IPS-15b (cell line): ENCODE measurements at regions not wholly inside any gene's neighbourhood (a gene's known extent, or its start where the extent isn't known, plus 50 kb on each side); places are given as distances from the start of the nearest gene placed in this dataset.
"Not testable (repeated sequence)": the region's sequence is repeated elsewhere in the genome, so short reads cannot be mapped to it uniquely, and the experiment has no call there.

Source experiments
- H3K27me3 ChIP-seq: one replicate; pipeline ENCODE4 v1.6.1; 2013; ENCODE audit warnings: low read length; ENCODE audit not compliant: control insufficient read depth, insufficient read depth
- H3K36me3 ChIP-seq: one replicate; pipeline ENCODE4 v1.6.1; 2013; ENCODE audit warnings: low read length; ENCODE audit not compliant: control insufficient read depth, insufficient read depth
- H3K4me1 ChIP-seq: one replicate; pipeline ENCODE4 v1.6.1; 2013; ENCODE audit warnings: mild to moderate bottlenecking, low read length; ENCODE audit not compliant: control insufficient read depth, insufficient read depth
- H3K4me3 ChIP-seq: one replicate; pipeline ENCODE4 v1.5.1; 2013; ENCODE audit warnings: low read depth, low read length
- H3K9ac ChIP-seq: one replicate; pipeline ENCODE4 v1.6.1; 2013; ENCODE audit warnings: low read depth, mild to moderate bottlenecking, low read length
- H3K9me3 ChIP-seq: one replicate; pipeline ENCODE4 v1.6.1; 2013; ENCODE audit warnings: mild to moderate bottlenecking, low read length; ENCODE audit not compliant: control insufficient read depth, insufficient read depth

DNA sequence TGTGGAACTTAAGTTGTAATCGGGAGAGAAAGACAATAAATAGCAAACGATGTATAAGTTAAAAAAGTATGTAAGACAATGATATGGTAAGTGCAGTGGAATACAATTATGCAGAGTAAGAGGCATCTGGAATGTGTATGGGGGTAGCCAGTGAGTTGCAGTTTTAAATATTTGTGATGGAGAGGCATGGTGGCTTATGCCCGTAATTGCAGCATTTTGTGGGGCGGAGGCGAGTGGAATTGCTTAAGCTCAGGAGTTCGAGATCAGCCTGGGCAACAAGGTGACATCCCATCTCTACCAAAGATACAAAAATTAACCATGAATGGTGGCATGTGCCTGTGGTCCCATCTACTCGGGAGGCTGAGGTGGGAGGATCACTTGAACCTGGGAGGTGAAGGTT lies 52.5 kb upstream of the WDFY3 start:
- no peak overlapping the region for H3K9ac ChIP-seq
- H3K9me3 ChIP-seq, result no peaks in the 10 kb centered on the region
- H3K4me1 ChIP-seq, result no peaks in the 10 kb centered on the region
- H3K36me3 ChIP-seq, result no peaks in the 10 kb centered on the region
- H3K27me3 ChIP-seq, result no peaks in the 10 kb centered on the region
- H3K4me3 ChIP-seq, result no peak overlapping the region

DNA sequence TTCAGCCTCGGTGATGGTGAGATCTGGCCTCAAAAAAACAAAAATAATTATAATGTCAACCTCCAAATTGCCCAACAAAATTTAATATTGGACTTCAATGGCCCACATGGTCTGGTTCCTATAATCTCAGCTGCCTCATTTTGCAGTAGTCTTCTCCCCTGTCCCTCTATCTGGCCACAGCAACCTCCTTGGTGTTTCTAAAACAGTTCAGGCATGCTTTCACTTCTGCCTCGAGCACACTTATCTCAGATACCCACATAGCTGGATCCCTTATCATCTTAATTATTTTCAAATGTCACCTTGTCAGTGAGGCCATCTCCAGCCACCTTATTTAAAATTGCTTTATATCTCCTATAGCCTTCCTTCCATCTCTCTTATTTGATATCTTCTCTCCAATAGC lies 52.9 kb upstream of the WDFY3 start:
- no peak overlapping the region for H3K4me3 ChIP-seq
- H3K9me3 ChIP-seq, result no peaks in the 10 kb centered on the region
- H3K27me3 ChIP-seq, result no peaks in the 10 kb centered on the region
- H3K36me3 ChIP-seq, result no peaks in the 10 kb centered on the region
- H3K4me1 ChIP-seq, result no peaks in the 10 kb centered on the region
- H3K9ac ChIP-seq, result no peak overlapping the region

DNA sequence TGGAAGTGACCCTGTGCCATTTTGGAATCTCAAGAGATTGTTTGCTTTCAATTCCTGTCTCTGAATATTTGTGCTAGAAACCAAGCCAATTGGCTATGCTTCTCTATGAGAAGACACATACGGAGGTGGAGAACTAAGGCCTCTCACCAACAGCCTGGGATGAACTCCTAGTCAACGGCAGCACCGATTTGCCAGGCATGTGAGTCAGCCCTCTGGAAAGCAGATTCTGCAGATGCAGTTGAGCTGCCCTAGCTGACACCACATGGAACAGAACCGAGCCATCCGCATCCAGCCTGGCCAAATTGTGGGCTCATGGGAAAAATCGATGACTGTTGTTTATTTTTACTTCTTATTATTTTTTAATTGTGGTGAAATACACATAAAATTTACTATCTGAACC lies 58.2 kb upstream of the WDFY3 start:
- Histone ChIP-seq H3K27me3 (no peaks in the 10 kb centered on the region), H3K9me3 (no peaks in the 10 kb centered on the region), H3K36me3 (no peaks in the 10 kb centered on the region), H3K4me3 (no peak overlapping the region), H3K4me1 (no peaks in the 10 kb centered on the region), H3K9ac (no peak overlapping the region)

DNA sequence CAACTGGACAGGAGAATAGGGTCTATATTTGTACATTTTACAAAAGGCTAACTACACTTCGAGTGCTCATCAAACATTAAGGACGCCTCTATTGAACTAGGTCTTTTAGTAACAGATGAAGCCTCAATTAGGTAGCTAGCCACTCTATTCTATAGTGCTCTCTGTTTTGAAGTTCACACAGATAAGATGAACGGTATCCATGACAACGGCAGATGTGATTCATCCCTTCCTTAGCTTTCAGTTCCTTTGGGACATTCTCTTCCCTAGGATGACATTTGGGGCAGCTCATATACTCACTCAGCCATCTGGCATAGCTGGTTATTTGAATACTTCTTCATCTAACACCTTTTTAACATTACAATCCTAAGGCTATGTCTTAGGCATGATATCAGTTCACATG lies 62.4 kb upstream of the WDFY3 start:
- Histone ChIP-seq H3K4me3 (no peak overlapping the region), H3K9me3 (peaks cover 4% of the 10 kb centered on the region), H3K9ac (no peak overlapping the region), H3K4me1 (no peaks in the 10 kb centered on the region), H3K36me3 (no peaks in the 10 kb centered on the region), H3K27me3 (no peaks in the 10 kb centered on the region)

DNA sequence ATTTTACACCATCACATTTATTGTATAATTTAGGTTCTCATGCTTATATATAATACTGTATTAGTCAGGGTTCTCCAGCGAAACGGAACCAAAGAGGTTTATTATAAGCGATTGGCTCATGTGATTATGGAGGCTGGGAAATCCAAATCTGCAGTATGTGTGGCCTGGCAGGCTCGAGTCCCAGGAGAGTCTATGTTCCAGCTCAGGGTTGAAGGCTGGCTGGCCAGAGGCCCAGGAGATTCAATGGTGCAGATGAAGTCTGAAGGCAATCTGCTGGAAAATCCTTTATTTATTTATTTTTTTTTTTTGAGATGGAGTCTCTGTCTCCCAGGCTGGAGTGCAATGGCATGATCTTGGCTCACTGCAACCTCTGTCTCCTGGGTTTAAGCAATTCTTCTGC lies 63.0 kb upstream of the WDFY3 start:
- Histone ChIP-seq H3K9me3 (peaks cover 7% of the 10 kb centered on the region), H3K4me1 (no peaks in the 10 kb centered on the region), H3K9ac (no peak overlapping the region), H3K27me3 (no peaks in the 10 kb centered on the region), H3K36me3 (no peaks in the 10 kb centered on the region), H3K4me3 (no peak overlapping the region)

DNA sequence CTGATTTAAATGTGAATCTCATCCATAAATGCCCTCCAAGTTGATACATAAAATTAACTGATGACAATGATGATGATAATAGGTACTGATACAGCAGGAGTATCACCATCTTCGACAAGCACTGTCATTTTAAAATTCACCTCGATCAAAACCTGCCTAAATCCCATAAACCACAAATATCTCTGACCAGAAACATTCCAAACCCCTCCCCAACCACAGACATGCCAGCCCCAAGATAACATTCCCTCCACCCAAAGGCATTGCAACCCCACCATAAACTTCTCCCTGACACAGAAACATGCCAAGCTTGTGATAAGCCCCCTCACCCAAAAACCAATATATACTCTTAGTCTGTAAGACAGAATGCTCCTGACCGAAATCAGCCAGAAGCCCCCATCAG lies 63.7 kb upstream of the WDFY3 start:
- Histone ChIP-seq H3K4me1 (no peaks in the 10 kb centered on the region), H3K36me3 (no peaks in the 10 kb centered on the region), H3K27me3 (no peaks in the 10 kb centered on the region), H3K4me3 (no peak overlapping the region), H3K9ac (no peak overlapping the region), H3K9me3 (peaks cover 7% of the 10 kb centered on the region)

DNA sequence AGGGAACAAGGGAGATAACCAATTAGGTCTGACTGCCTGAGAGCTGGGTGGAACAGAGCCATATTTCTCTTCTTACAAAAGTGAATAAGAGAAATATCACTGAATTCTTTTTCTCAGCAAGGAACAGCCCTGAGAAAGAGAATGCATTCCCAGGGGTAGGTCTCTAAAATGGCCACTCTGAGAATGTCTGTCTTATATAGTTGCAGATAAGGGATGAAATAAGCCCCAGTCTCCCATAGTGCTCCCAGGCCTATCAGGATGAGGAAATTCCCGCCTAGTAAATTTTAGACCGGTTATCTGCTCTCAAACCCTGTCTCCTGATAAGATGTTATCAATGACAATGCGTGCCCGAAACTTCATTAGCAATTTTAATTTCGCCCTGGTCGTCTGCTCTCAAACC lies 67.3 kb upstream of the WDFY3 start:
- H3K27me3 ChIP-seq, H3K4me1 ChIP-seq, H3K9ac ChIP-seq, H3K36me3 ChIP-seq, H3K4me3 ChIP-seq, H3K9me3 ChIP-seq: not testable (repeated sequence)

DNA sequence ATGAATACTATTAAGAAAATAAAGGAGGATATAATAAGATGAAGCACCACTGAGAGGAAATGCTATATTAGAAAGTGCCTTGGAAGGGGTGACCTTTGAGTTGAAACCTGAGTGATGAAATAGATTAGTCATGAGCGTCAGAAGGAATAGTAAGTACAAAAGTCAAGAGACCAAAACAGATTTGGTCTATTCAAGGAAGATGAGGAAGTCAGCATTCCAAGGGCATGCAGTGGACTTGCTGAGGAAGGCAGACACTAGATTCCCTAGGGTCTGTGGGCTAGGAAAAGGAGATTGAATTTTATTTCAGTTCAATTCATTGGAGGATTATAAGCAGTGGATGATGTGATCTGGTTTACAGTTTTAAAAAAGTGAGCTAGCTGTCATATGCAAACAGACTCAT lies 73.0 kb upstream of the WDFY3 start:
- Histone ChIP-seq H3K9me3 (no peaks in the 10 kb centered on the region), H3K4me3 (no peak overlapping the region), H3K36me3 (no peaks in the 10 kb centered on the region), H3K9ac (no peak overlapping the region), H3K4me1 (no peaks in the 10 kb centered on the region), H3K27me3 (no peaks in the 10 kb centered on the region)

DNA sequence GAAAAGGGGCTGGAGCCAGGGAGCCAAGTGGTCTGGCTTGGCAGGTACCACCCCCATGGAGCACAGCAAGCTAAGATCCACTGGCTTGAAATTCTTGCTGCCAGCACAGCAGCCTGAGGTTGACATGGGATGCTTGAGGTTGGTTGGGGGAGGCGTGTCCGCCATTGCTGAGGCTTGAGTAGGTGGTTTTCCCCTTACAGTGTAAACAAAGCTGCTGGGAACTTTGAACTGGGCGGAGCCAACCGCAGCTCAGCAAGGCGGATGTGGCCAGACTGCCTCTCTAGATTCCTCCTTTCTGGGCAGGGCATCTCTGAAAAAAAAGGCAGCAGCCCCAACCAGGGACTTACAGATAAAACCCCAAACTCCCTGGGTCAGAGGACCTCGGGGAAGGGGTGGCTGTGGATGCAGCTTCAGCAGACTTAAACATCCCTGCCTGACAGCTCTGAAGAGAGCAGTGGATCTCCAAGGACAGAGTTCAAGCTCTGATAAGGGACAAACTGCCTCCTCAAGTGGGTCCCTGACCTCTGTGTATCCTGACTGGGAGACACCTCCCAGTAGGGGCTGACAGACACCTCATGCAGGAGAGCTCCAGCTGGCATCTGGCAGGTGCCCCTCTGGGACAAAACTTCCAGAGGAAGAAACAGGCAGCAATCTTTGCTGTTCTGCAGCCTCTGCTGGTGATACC lies 77.5 kb upstream of the WDFY3 start:
- H3K36me3 ChIP-seq, H3K9me3 ChIP-seq, H3K27me3 ChIP-seq, H3K4me3 ChIP-seq, H3K9ac ChIP-seq, H3K4me1 ChIP-seq: not testable (repeated sequence)

DNA sequence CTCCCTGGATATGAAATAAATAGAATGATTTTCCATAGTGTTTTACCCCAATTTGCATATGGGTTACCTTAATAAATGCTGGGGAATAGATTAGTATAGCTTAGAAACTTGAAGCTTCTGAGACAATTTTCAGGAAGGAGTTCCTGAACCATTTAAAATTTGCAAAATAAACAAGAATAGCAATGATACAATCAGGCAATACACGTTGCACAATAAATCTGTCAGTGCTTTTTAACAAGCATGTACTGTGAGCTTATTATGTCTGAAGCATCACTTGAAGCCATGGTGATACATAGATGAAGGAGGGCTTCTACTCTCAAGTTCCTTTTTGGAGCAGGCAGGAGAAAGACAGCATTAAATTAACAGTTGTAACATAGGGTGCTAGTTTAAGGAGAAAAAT lies 84.2 kb upstream of the WDFY3 start:
- no peaks in the 10 kb centered on the region for H3K9me3 ChIP-seq
- H3K4me3 ChIP-seq, result no peak overlapping the region
- H3K36me3 ChIP-seq, result no peaks in the 10 kb centered on the region
- H3K9ac ChIP-seq, result no peak overlapping the region
- no peaks in the 10 kb centered on the region for H3K27me3 ChIP-seq
- no peaks in the 10 kb centered on the region for H3K4me1 ChIP-seq

DNA sequence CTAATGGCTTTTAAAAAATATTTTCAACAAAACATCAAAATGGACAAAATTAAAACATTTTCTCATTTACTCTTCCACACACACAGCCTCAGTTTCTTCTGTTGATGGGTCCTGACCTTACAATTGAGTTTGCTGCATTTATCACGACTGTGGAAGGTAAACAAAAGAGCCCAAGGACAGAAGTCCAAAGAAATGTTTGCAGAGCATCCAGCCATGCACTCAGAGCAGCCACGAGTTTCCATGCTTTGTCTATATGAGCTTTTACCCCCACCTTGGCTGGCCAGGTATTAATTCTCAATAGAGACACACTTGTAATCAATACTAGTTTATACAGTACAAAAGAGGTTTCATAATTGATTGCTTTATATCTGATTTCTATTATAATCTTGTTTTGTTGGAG lies 85.0 kb upstream of the WDFY3 start:
- H3K36me3 ChIP-seq, result no peaks in the 10 kb centered on the region

DNA sequence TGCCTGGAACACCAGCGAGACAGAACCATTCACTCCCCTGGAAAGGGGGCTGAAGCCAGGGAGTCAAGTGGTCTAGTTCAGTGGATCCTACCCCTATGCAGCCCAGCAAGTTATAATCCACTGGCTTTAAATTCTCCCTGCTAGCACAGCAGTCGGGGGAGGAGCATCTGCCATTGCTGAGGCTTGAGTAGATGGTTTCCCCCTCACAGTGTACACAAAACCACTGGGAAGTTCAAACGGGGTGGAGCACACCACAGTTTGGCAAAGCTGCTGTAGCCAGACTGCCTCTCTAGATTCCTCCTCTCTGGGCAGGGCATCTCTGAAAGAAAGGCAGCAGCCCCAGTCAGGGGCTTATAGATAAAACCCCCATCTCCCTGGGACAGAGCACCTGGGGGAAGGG lies 88.4 kb upstream of the WDFY3 start:
- H3K4me3 ChIP-seq, H3K9ac ChIP-seq, H3K27me3 ChIP-seq, H3K4me1 ChIP-seq, H3K36me3 ChIP-seq, H3K9me3 ChIP-seq: not testable (repeated sequence)

More for the DNA sequence above, 85.0 kb upstream of the WDFY3 start:
- Histone ChIP-seq H3K4me1 (no peaks in the 10 kb centered on the region), H3K9ac (no peak overlapping the region), H3K27me3 (no peaks in the 10 kb centered on the region), H3K9me3 (no peaks in the 10 kb centered on the region), H3K4me3 (no peak overlapping the region)

DNA sequence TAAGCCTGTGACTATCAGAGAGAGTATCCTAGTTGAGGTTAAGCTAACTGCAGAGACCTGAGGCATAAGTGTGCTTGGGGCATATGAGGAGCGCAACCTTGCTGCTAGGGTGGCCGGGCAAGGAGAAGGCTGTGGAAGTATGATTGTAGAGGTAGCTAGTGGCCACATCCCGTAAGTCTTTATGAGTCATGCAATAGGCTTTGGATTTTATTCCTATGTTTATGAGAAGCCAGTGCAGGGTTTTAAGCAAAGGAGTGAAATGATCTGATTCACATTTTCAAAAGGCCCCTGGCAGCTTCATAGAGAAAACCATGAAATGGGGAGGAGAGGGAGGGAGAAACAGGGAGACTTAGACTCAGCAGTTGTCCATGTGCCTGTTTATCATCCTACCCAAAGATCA lies 92.1 kb upstream of the WDFY3 start:
- Histone ChIP-seq H3K4me3 (no peak overlapping the region), H3K36me3 (no peaks in the 10 kb centered on the region), H3K9me3 (no peaks in the 10 kb centered on the region), H3K9ac (no peak overlapping the region), H3K27me3 (no peaks in the 10 kb centered on the region), H3K4me1 (no peaks in the 10 kb centered on the region)
